Trophoblast cell (in vitro differentiated cells and primary cell): ENCODE measurements at regions not wholly inside any gene's neighbourhood (a gene's known extent, or its start where the extent isn't known, plus 50 kb on each side); places are given as distances from the start of the nearest gene placed in this dataset.

Experiments
- DNase-seq, 2 donors: peaks; one replicate each; pipeline ENCODE4 v3.0.0-alpha.2; 2016
- H2AFZ ChIP-seq: 2 replicates; pipeline ENCODE4 v1.6.1; 2013; ENCODE audit warnings: low read length, moderate library complexity, mild to moderate bottlenecking; ENCODE audit not compliant: insufficient read depth, poor library complexity
- H2AK5ac ChIP-seq: 2 replicates; pipeline ENCODE4 v1.6.1; 2013; ENCODE audit warnings: mild to moderate bottlenecking, low read length
- H2BK120ac ChIP-seq: 2 replicates; pipeline ENCODE4 v1.6.1; 2013; ENCODE audit warnings: low read length, mild to moderate bottlenecking, moderate library complexity; ENCODE audit not compliant: insufficient read depth, poor library complexity
- H2BK12ac ChIP-seq: 2 replicates; pipeline ENCODE4 v1.6.1; 2013; ENCODE audit warnings: mild to moderate bottlenecking, low read length, moderate library complexity
- H2BK5ac ChIP-seq: 2 replicates; pipeline ENCODE4 v1.6.1; 2013; ENCODE audit warnings: low read length, low read depth, moderate library complexity, mild to moderate bottlenecking; ENCODE audit not compliant: poor library complexity
- H3K14ac ChIP-seq: 2 replicates; pipeline ENCODE4 v1.6.1; 2013; ENCODE audit warnings: mild to moderate bottlenecking, low read length
- H3K18ac ChIP-seq: 2 replicates; pipeline ENCODE4 v1.6.1; 2013; ENCODE audit warnings: mild to moderate bottlenecking, low read length
- H3K23ac ChIP-seq: 2 replicates; pipeline ENCODE4 v1.6.1; 2013; ENCODE audit warnings: low read length
- H3K27ac ChIP-seq: 2 replicates; pipeline ENCODE4 v1.5.1; 2013; ENCODE audit warnings: low read depth, mild to moderate bottlenecking, inconsistent platforms, low read length, moderate library complexity
- H3K27me3 ChIP-seq: 2 replicates; pipeline ENCODE4 v1.6.1; 2013; ENCODE audit warnings: inconsistent platforms, mild to moderate bottlenecking, low read length, moderate library complexity; ENCODE audit not compliant: insufficient read depth
- H3K36me3 ChIP-seq, 2 experiments: 1 replicate in 1 of 2; 2 replicates in 1 of 2; pipeline ENCODE4 v1.6.1; 2013; ENCODE audit warnings: low read length in 2 of 2, mild to moderate bottlenecking in 2 of 2, moderate library complexity in 1 of 2; ENCODE audit not compliant: insufficient read depth in 2 of 2, control insufficient read depth in 1 of 2
- H3K4ac ChIP-seq: 2 replicates; pipeline ENCODE4 v1.6.1; 2013; ENCODE audit warnings: low read depth, mild to moderate bottlenecking, low read length, moderate library complexity
- H3K4me1 ChIP-seq, 2 experiments: 1 replicate in 1 of 2; 2 replicates in 1 of 2; pipeline ENCODE4 v1.6.1; 2013; ENCODE audit warnings: low read length in 2 of 2, mild to moderate bottlenecking in 2 of 2, moderate library complexity in 1 of 2; ENCODE audit not compliant: insufficient read depth in 2 of 2, control insufficient read depth in 1 of 2
- H3K4me2 ChIP-seq: 2 replicates; pipeline ENCODE4 v1.6.1; 2013; ENCODE audit warnings: inconsistent platforms, mild to moderate bottlenecking, low read length, moderate library complexity
- H3K4me3 ChIP-seq: 2 replicates; pipeline ENCODE4 v1.5.1; 2013; ENCODE audit warnings: mild to moderate bottlenecking, low read depth, low read length, inconsistent platforms
- H3K79me1 ChIP-seq: one replicate; pipeline ENCODE4 v1.6.1; 2013; ENCODE audit warnings: low read length
- H3K79me2 ChIP-seq: 2 replicates; pipeline ENCODE4 v1.6.1; 2013; ENCODE audit warnings: low read length, mild to moderate bottlenecking; ENCODE audit not compliant: control insufficient read depth, insufficient read depth, poor library complexity
- H3K9ac ChIP-seq: 2 replicates; pipeline ENCODE4 v1.6.1; 2013; ENCODE audit warnings: mild to moderate bottlenecking, low read length
- H3K9me3 ChIP-seq: 2 replicates; pipeline ENCODE4 v1.6.1; 2013; ENCODE audit warnings: low read depth, mild to moderate bottlenecking, control low read depth, inconsistent platforms, low read length; ENCODE audit not compliant: insufficient read depth
- H4K12ac ChIP-seq: 2 replicates; pipeline ENCODE4 v1.6.1; 2013; ENCODE audit warnings: low read depth, mild to moderate bottlenecking, low read length, moderate library complexity
- H4K8ac ChIP-seq: 2 replicates; pipeline ENCODE4 v1.6.1; 2013; ENCODE audit warnings: low read depth, mild to moderate bottlenecking, low read length, moderate library complexity
- H4K91ac ChIP-seq: one replicate; pipeline ENCODE4 v1.6.1; 2013; ENCODE audit warnings: low read depth, mild to moderate bottlenecking, low read length, moderate library complexity
- WGBS: extraction: QIAGEN DNeasy Blood & Tissue Kit; methylation state at CpG from one replicate; pipeline ENCODE4 v1.1.7; 2013; ENCODE audit warnings: missing lambda C conversion rate; ENCODE audit not compliant: insufficient read length, insufficient coverage; ENCODE audit errors: extremely low coverage; 5-methylcytosine and 5-hydroxymethylcytosine counted together

DNA sequence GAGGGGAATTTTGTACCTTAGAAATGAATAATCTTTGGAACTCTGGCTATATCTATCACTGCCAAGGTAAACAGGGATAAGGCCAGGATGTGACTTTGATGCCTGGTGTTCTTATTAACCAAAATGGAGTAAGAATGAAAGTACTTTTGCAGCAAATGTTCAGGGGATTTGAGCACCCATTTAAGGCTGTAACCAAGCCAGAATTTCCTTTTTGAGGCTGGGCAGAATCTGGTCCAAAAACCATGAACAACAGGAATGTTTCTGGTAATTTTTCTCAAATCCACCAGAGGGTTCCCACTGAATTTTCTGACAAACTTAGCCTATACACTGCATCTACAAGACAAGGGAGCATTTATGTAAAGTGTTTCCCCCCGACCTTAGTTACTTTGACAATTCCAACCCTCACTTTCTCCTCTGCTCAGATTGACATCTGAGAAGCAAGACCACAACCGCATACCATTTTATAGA lies 120.6 kb downstream of the BAMBI start:
- no peak overlapping the region for H3K14ac ChIP-seq
- no peaks in the 10 kb centered on the region for H3K9me3 ChIP-seq
- no peak overlapping the region for H3K4me3 ChIP-seq
- WGBS, result no CpG with 5 or more reads among the region's 2 CpGs
- no peak overlapping the region for H3K27ac ChIP-seq
- H3K4me1 ChIP-seq, result no peaks in the 10 kb centered on the region
- no peak overlapping the region for H4K91ac ChIP-seq
- no peaks in the 10 kb centered on the region for H3K79me2 ChIP-seq
- no peak overlapping the region for H3K23ac ChIP-seq
- no peak overlapping the region for H2BK12ac ChIP-seq
- no peak overlapping the region for H3K9ac ChIP-seq
- peaks cover 2% of the 10 kb centered on the region for H3K79me1 ChIP-seq
- no peak overlapping the region for H3K18ac ChIP-seq
- H2AFZ ChIP-seq, result no peak overlapping the region
- H4K12ac ChIP-seq, result no peak overlapping the region
- no peaks in the 10 kb centered on the region for H3K27me3 ChIP-seq
- H2AK5ac ChIP-seq, result no peak overlapping the region
- no peak overlapping the region for H3K4ac ChIP-seq
- no peak overlapping the region for H4K8ac ChIP-seq
- H2BK5ac ChIP-seq, result no peak overlapping the region
- no peak overlapping the region for H2BK120ac ChIP-seq
- no peak overlapping the region for H3K4me2 ChIP-seq
- H3K36me3 ChIP-seq, result no peaks in the 10 kb centered on the region
- DNase-seq, result no peak

DNA sequence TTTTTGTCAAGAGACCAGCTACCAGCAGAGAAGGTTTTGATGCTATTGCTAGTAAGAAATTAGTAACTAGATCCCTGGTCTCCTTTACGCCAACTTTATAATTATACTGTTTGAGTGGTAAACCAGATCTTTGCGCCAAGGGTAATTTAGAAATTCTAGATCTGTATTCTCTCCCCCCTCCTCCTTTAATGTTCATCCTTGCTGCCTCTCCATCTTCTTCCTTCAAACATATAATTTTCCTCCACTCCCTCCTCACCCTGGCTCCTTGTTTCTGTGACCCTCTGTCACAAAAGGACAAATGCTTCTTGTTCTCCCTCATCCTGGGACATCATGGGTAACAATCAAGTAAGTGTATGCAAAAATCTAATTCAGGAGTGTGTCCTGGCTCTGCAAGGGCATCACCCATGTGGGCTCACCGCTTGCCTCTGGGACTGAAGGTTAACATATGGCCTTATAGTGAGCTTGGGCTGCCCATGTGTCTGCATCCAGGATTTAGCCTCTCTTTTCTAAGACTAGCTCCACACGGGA lies 121.2 kb downstream of the BAMBI start:
- no peaks in the 10 kb centered on the region for H3K79me2 ChIP-seq
- H3K14ac ChIP-seq, result no peak overlapping the region
- H2AK5ac ChIP-seq, result peak overlapping the region; percentile 35
- H3K4me2 ChIP-seq, result no peak overlapping the region
- no peak overlapping the region for H3K23ac ChIP-seq
- H2BK5ac ChIP-seq, result no peak overlapping the region
- H3K36me3 ChIP-seq, result no peaks in the 10 kb centered on the region
- no peak overlapping the region for H2BK12ac ChIP-seq
- no peak overlapping the region for H3K18ac ChIP-seq
- no peak overlapping the region for H2AFZ ChIP-seq
- no peak overlapping the region for H4K12ac ChIP-seq
- peaks cover 2% of the 10 kb centered on the region for H3K79me1 ChIP-seq
- H3K27me3 ChIP-seq, result no peaks in the 10 kb centered on the region
- no CpG with 5 or more reads among the region's 4 CpGs for WGBS
- no peaks in the 10 kb centered on the region for H3K4me1 ChIP-seq
- no peak overlapping the region for H4K91ac ChIP-seq
- no peak overlapping the region for H3K4ac ChIP-seq
- no peak overlapping the region for H2BK120ac ChIP-seq
- no peaks in the 10 kb centered on the region for H3K9me3 ChIP-seq
- H4K8ac ChIP-seq, result no peak overlapping the region
- H3K27ac ChIP-seq, result no peak overlapping the region
- H3K9ac ChIP-seq, result no peak overlapping the region
- DNase-seq, result peak in 1 of 2 donors; percentile 10
- no peak overlapping the region for H3K4me3 ChIP-seq

DNA sequence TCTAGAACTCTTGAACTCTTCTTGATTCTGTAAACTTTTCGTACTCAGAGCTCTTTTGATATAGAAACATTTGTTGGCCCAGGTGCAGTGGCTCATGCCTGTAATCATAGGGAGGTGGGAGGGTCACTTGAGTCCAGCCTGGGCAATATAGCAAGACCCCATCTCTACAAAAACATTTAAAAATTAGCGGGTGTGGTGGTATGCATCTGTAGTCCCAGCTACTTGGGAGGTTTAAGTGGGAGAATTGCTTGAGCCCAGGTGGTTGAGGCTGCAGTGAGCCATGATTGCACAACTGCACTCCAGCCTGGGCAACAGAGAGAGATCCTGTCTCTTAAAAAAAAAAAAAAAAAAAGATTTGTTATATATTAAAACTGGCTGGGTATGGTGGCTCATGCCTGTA lies 121.6 kb downstream of the BAMBI start:
- Histone ChIP-seq H3K27ac (no peak overlapping the region), H3K79me2 (no peaks in the 10 kb centered on the region), H3K9me3 (no peaks in the 10 kb centered on the region), H3K4me2 (no peak overlapping the region), H2AK5ac (no peak overlapping the region), H3K14ac (no peak overlapping the region), H3K23ac (no peak overlapping the region), H2BK12ac (no peak overlapping the region), H2AFZ (no peak overlapping the region), H3K27me3 (no peaks in the 10 kb centered on the region), H3K9ac (no peak overlapping the region), H3K4me3 (no peak overlapping the region), H3K18ac (no peak overlapping the region), H4K91ac (no peak overlapping the region), H4K12ac (no peak overlapping the region), H2BK120ac (no peak overlapping the region), H3K4me1 (no peaks in the 10 kb centered on the region), H3K4ac (no peak overlapping the region), H3K79me1 (peaks cover 2% of the 10 kb centered on the region), H4K8ac (no peak overlapping the region), H2BK5ac (no peak overlapping the region), H3K36me3 (no peaks in the 10 kb centered on the region)
- no CpG with 5 or more reads among the region's 2 CpGs for WGBS
- DNase-seq, result no peak

- Histone ChIP-seq H3K23ac (no peak overlapping the region), H2AFZ (no peak overlapping the region), H2BK12ac (peak overlapping the region; percentile 72), H4K8ac (no peak overlapping the region), H4K12ac (no peak overlapping the region), H4K91ac (no peak overlapping the region), H3K4me1 (no peaks in the 10 kb centered on the region), H3K4me3 (no peak overlapping the region), H3K79me2 (no peaks in the 10 kb centered on the region), H3K27me3 (no peaks in the 10 kb centered on the region), H3K14ac (no peak overlapping the region), H3K4ac (no peak overlapping the region), H3K18ac (no peak overlapping the region), H2BK120ac (peak overlapping the region; percentile 1), H3K27ac (no peak overlapping the region), H2AK5ac (no peak overlapping the region), H2BK5ac (no peak overlapping the region), H3K9me3 (no peaks in the 10 kb centered on the region), H3K36me3 (no peaks in the 10 kb centered on the region), H3K79me1 (peaks cover 2% of the 10 kb centered on the region), H3K9ac (no peak overlapping the region), H3K4me2 (no peak overlapping the region)
- WGBS, result no CpG with 5 or more reads among the region's 5 CpGs
- no peak for DNase-seq
Observed at GRCh38 chr10:28800144-28800543, 122.8 kb downstream of the BAMBI start.
